Adrenal gland (tissue), 9 donors: ENCODE measurements at regions not wholly inside any gene's neighbourhood (a gene's known extent, or its start where the extent isn't known, plus 50 kb on each side); places are given as distances from the start of the nearest gene placed in this dataset.

ENCODE experiments used
- DNase-seq, 7 donors: peaks; one replicate each; pipeline ENCODE4 v3.0.0-alpha.2; 2019 to 2020
- H3K27ac ChIP-seq, 5 donors: fragments of 200-600 bp; sonication (generic) in 4 of 5; 1 replicate in 3 of 5; 2 replicates in 2 of 5; pipeline versions ENCODE4 v1.5.1 to v1.8.0; 2016 to 2020; ENCODE audit warnings: mild to moderate bottlenecking in 1 of 5
- H3K27me3 ChIP-seq: fragments of 200-600 bp; 2 replicates; pipeline ENCODE4 v1.8.0; 2021
- H3K36me3 ChIP-seq, 2 donors: fragments of 200-600 bp; replicated peaks in 1 of 2; 1 replicate in 1 of 2; 2 replicates in 1 of 2; pipeline versions ENCODE4 v1.5.1 to v1.8.0; 2018 to 2022
- H3K4me1 ChIP-seq, 2 donors: fragments of 200-600 bp; replicated peaks in 1 of 2; 1 replicate in 1 of 2; 2 replicates in 1 of 2; pipeline versions ENCODE4 v1.5.1 to v1.8.0; 2018 to 2021
- H3K4me3 ChIP-seq, 4 donors: fragments of 200-600 bp; sonication (generic) in 3 of 4; one replicate each; pipeline ENCODE4 v1.5.1; 2016 to 2018
- H3K9me3 ChIP-seq, 3 donors: fragments of 200-600 bp; sonication (generic) in 1 of 3; replicated peaks in 1 of 3; 1 replicate in 2 of 3; 2 replicates in 1 of 3; pipeline versions ENCODE4 v1.5.1 to v1.8.0; 2016 to 2021
- POLR2A ChIP-seq, 2 donors: fragments of 450-650 bp; IDR thresholded peaks; one replicate each; pipeline ENCODE4 v1.6.1; 2017; ENCODE audit warnings: antibody characterized with exemption in 2 of 2, mild to moderate bottlenecking in 2 of 2, moderate library complexity in 1 of 2
- WGBS, 4 donors: extraction: QIAGEN DNeasy Blood & Tissue Kit in 2 of 4; methylation state at CpG; one replicate each; pipeline versions ENCODE4 v1.1.5 to v1.1.7; 2013 to 2017; 5-methylcytosine and 5-hydroxymethylcytosine counted together
- intact Hi-C, 2 donors: fragments of 100-400 bp; cut with DNase I; formaldehyde crosslinking; loops; one replicate each; pipeline versions ENCODE4 v1.14.1 to v1.15.0; 2022 to 2023
- TF ChIP-seq, protein P1 (sequence below), 6 experiments: fragments of 450-650 bp in 4 of 6; fragments of 200-600 bp in 2 of 6; sonication (generic) in 1 of 6; IDR thresholded peaks; 1 replicate in 5 of 6; 2 replicates in 1 of 6; pipeline versions ENCODE4 v1.5.1 to v1.8.0; 2016 to 2021; ENCODE audit warnings: antibody characterized with exemption in 6 of 6, mild to moderate bottlenecking in 2 of 6, moderate library complexity in 1 of 6
- donor health status: healthy with polysubstance abuse.
- donor health status: Bipolar disorder and iron deficiency.
- donor health status: DM: yes; HTN: yes; CAD: no.
- donor health status: DM: no; HTN: no; CAD: no.
- donor health status: DM: no; HTN: no; CAD: no.

DNA sequence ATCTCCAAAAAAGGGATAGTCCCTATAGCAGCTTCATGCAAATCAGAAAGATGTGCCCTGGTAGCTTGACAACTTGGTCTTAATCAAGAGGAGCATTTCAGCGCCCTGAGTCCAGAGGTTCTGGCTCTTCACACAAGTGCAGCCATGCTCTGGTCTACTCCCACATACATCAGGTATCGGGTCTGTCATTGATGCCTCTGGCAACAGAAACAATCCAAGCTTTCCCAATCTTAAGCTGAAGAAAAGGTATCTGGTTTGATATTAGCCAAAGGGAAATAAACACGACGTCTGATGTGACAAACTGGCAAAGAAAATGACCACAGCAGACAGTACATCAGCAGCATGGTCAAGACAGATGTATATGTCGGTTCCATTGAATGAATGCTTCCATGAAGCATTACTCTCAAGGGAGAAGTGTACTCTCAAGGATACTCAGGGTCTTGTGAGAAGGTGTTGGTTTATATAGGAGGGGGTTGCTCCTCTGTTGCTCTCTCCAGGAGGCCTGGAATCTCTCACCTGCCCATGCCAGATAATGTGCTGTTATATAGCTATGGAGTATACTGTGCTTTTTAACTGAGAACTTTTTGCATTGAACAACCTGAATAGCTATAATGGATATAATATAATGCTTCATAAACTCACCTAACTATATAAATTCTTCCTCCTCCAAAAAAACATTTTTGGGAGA lies 879.6 kb upstream of the PCDH10 start:
- no peaks in the 10 kb centered on the region for H3K4me1 ChIP-seq
- no peak for DNase-seq
- H3K36me3 ChIP-seq = no peaks in the 10 kb centered on the region
- no peak overlapping the region for H3K27ac ChIP-seq
- no peaks in the 10 kb centered on the region for H3K9me3 ChIP-seq
- intact Hi-C loops = no loop called here
- H3K4me3 ChIP-seq = no peak overlapping the region
- no peaks in the 10 kb centered on the region for H3K27me3 ChIP-seq
- TF ChIP-seq, protein P1, sequence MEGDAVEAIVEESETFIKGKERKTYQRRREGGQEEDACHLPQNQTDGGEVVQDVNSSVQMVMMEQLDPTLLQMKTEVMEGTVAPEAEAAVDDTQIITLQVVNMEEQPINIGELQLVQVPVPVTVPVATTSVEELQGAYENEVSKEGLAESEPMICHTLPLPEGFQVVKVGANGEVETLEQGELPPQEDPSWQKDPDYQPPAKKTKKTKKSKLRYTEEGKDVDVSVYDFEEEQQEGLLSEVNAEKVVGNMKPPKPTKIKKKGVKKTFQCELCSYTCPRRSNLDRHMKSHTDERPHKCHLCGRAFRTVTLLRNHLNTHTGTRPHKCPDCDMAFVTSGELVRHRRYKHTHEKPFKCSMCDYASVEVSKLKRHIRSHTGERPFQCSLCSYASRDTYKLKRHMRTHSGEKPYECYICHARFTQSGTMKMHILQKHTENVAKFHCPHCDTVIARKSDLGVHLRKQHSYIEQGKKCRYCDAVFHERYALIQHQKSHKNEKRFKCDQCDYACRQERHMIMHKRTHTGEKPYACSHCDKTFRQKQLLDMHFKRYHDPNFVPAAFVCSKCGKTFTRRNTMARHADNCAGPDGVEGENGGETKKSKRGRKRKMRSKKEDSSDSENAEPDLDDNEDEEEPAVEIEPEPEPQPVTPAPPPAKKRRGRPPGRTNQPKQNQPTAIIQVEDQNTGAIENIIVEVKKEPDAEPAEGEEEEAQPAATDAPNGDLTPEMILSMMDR (IDR thresholded peaks at IDR 0.05) = no peak
- no peak for TF ChIP-seq POLR2A (IDR thresholded peaks at IDR 0.05)
- 82 to 90% (median 87%) methylated on average over 5 of the region's 5 CpGs for WGBS, 4 donors

DNA sequence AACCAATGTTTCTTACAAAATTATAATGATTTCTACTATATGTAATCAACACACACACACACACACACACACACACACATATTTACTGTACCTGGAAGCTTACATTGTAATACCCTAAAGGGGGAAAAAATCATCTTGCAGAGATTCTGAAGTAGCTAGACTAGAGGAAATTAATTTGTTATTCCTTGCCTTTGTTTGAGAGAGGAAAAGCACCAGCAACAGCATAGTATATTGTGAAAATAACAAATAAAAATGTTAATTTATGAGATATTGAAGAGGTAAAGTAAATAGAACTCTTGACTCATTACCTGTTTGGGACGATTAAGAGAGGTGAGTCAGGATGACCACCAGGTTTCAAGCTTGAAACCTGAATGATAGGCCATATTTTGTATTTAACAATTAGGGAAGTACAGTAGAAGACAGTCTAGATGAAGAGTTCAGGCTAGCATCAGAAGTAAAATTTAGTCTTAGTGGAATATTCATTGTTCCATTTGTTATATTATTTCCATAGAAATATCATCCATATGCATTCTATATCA lies 873.4 kb upstream of the PCDH10 start:
- H3K9me3 ChIP-seq = no peaks in the 10 kb centered on the region
- no peaks in the 10 kb centered on the region for H3K36me3 ChIP-seq
- no peak for DNase-seq
- H3K4me3 ChIP-seq = no peak overlapping the region
- no peaks in the 10 kb centered on the region for H3K27me3 ChIP-seq
- no peaks in the 10 kb centered on the region for H3K4me1 ChIP-seq
- no peak overlapping the region for H3K27ac ChIP-seq
- 55 to 87% (median 71%) methylated on average over 1 of the region's 1 CpG for WGBS, 4 donors
- TF ChIP-seq POLR2A (IDR thresholded peaks at IDR 0.05) = no peak
- TF ChIP-seq, protein P1 (IDR thresholded peaks at IDR 0.05) = no peak
- intact Hi-C loops = no loop called here

DNA sequence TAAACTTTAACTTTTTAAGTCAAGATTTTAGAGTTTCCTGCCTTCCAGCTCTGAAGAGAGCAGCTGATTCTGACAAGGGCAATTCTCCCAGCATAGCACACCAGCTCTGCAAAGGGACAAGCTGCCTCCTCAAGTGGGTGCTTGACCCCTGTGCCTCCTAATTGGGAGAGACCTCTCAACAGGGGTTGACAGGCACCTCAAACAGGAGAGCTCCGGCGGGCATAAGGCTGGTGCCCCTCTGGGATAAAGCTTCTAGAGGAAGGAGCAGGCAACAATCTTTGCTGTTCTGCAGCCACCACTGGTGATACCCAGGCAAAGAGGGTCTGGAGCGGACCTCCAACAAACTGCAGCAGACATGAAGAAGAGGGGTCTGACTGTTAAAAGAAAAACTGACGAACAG lies 872.9 kb upstream of the PCDH10 start:
- TF ChIP-seq, protein P1 (IDR thresholded peaks at IDR 0.05) = no peak
- no peak for TF ChIP-seq POLR2A (IDR thresholded peaks at IDR 0.05)
- Histone ChIP-seq H3K27ac (no peak overlapping the region), H3K9me3 (no peaks in the 10 kb centered on the region), H3K4me3 (no peak overlapping the region), H3K27me3 (no peaks in the 10 kb centered on the region), H3K4me1 (no peaks in the 10 kb centered on the region), H3K36me3 (no peaks in the 10 kb centered on the region)
- intact Hi-C loops = no loop called here
- 81 to 91% (median 85%) methylated on average over 3 to 4 of the region's 4 CpGs for WGBS, 4 donors
- no peak for DNase-seq

DNA sequence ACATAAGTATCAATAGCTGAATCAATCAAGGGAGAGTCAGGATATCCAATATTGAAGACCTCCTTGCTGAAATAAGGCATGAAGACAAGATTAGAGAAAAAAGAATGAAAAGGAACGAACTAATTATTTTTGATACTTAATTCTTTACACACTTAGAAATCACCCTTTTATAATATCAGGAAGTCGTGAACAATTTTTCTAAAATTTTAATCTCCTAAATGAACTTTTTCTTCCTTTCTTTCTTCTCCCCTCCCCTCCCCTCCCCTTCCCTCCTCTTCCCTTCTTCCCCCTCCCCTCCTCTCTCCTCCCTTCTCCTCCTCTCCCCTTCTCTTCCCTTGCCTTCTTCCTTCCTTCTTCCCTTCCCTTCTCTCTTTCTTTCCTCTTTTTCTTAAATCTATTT lies 872.1 kb upstream of the PCDH10 start:
- 78 to 87% (median 86%) methylated on average over 2 of the region's 2 CpGs for WGBS, 4 donors
- no peaks in the 10 kb centered on the region for H3K4me1 ChIP-seq
- H3K4me3 ChIP-seq = no peak overlapping the region
- intact Hi-C loops = no loop called here
- H3K27me3 ChIP-seq = no peaks in the 10 kb centered on the region
- no peak for TF ChIP-seq POLR2A (IDR thresholded peaks at IDR 0.05)
- TF ChIP-seq, protein P1 (IDR thresholded peaks at IDR 0.05) = no peak
- H3K9me3 ChIP-seq = no peaks in the 10 kb centered on the region
- DNase-seq = no peak
- no peak overlapping the region for H3K27ac ChIP-seq
- no peaks in the 10 kb centered on the region for H3K36me3 ChIP-seq
